SK-N-SH treated with all-trans-retinoic acid at 6 μM for 48 hours (cell line): ENCODE measurements at regions not wholly inside any gene's neighbourhood (a gene's known extent, or its start where the extent isn't known, plus 50 kb on each side); places are given as distances from the start of the nearest gene placed in this dataset.

Source experiments
- ATAC-seq: fragments of 200-7000 bp; cut with Tn5 transposase; 3 replicates; pipeline ENCODE4 v1.9.1; 2020; ENCODE audit warnings: mild to moderate bottlenecking, moderate library complexity
- BACH2 ChIP-seq: fragments of 250-450 bp; sonication (Bioruptor Pico); IDR thresholded peaks from 2 replicates; pipeline ENCODE4 v1.9.0; 2021; ENCODE audit warnings: mild to moderate bottlenecking, borderline replicate concordance
- CREB5 ChIP-seq: fragments of 250-450 bp; sonication (Bioruptor Pico); IDR thresholded peaks from 2 replicates; pipeline ENCODE4 v1.5.1; 2020; ENCODE audit warnings: low read depth, mild to moderate bottlenecking, moderate library complexity
- CSDC2 ChIP-seq: fragments of 250-450 bp; sonication (Bioruptor Pico); IDR thresholded peaks from 2 replicates; pipeline ENCODE4 v1.5.0; 2020; ENCODE audit warnings: mild to moderate bottlenecking, moderate library complexity
- CSRNP3 ChIP-seq: fragments of 250-450 bp; sonication (Bioruptor Pico); IDR thresholded peaks from 2 replicates; pipeline ENCODE4 v1.5.1; 2021; ENCODE audit warnings: mild to moderate bottlenecking, moderate library complexity
- ESRRG ChIP-seq: fragments of 250-450 bp; sonication (Bioruptor Pico); IDR thresholded peaks from 2 replicates; pipeline ENCODE4 v1.6.1; 2021; ENCODE audit warnings: mild to moderate bottlenecking
- ISL1 ChIP-seq: fragments of 250-450 bp; sonication (Bioruptor Pico); IDR thresholded peaks from 2 replicates; pipeline ENCODE4 v2.1.2; 2022; ENCODE audit warnings: mild to moderate bottlenecking, moderate library complexity
- OSR1 ChIP-seq: fragments of 250-450 bp; sonication (Bioruptor Pico); IDR thresholded peaks from 2 replicates; pipeline ENCODE4 v1.8.0; 2022; ENCODE audit warnings: moderate library complexity, mild to moderate bottlenecking, inconsistent platforms
- PATZ1 ChIP-seq: fragments of 250-450 bp; sonication (Bioruptor Pico); IDR thresholded peaks from 2 replicates; pipeline ENCODE4 v1.8.0; 2020; ENCODE audit warnings: mild to moderate bottlenecking, moderate library complexity, borderline replicate concordance
- POU6F1 ChIP-seq: fragments of 250-450 bp; sonication (Bioruptor Pico); IDR thresholded peaks from 2 replicates; pipeline ENCODE4 v1.8.0; 2021; ENCODE audit warnings: low read depth, mild to moderate bottlenecking, moderate library complexity, borderline replicate concordance
- PPARA ChIP-seq: fragments of 250-450 bp; sonication (Bioruptor Pico); IDR thresholded peaks from 2 replicates; pipeline ENCODE4 v1.5.0; 2020; ENCODE audit warnings: mild to moderate bottlenecking, borderline replicate concordance
- RARB ChIP-seq: fragments of 250-450 bp; sonication (Bioruptor Pico); IDR thresholded peaks from 2 replicates; pipeline ENCODE4 v1.8.0; 2021; ENCODE audit warnings: mild to moderate bottlenecking, moderate library complexity
- SNAI2 ChIP-seq: fragments of 250-450 bp; sonication (Bioruptor Pico); IDR thresholded peaks from 2 replicates; pipeline ENCODE4 v1.5.0; 2020; ENCODE audit warnings: mild to moderate bottlenecking, moderate library complexity
- TCF4 ChIP-seq: fragments of 250-450 bp; sonication (Bioruptor Pico); IDR thresholded peaks from 2 replicates; pipeline ENCODE4 v1.8.0; 2021; ENCODE audit warnings: mild to moderate bottlenecking, moderate library complexity, borderline replicate concordance
- TOX ChIP-seq: fragments of 250-450 bp; sonication (Bioruptor Pico); IDR thresholded peaks from 2 replicates; pipeline ENCODE4 v1.8.0; 2021; ENCODE audit warnings: mild to moderate bottlenecking, moderate library complexity, borderline replicate concordance
- TSHZ2 ChIP-seq: fragments of 250-450 bp; sonication (Bioruptor Pico); IDR thresholded peaks from 2 replicates; pipeline ENCODE4 v1.5.0; 2020; ENCODE audit warnings: mild to moderate bottlenecking, moderate library complexity
- ZC3H10 ChIP-seq: fragments of 250-450 bp; sonication (Bioruptor Pico); IDR thresholded peaks from 2 replicates; pipeline ENCODE4 v1.5.1; 2021; ENCODE audit warnings: mild to moderate bottlenecking, moderate library complexity
- ZFP3 ChIP-seq: fragments of 250-450 bp; sonication (Bioruptor Pico); IDR thresholded peaks from 2 replicates; pipeline ENCODE4 v1.5.0; 2020; ENCODE audit warnings: mild to moderate bottlenecking, moderate library complexity
- ZNF565 ChIP-seq: fragments of 450-650 bp; formaldehyde crosslinking; conservative IDR thresholded peaks from 2 replicates; pipeline ENCODE4 v1.5.0; 2020; ENCODE audit warnings: low read depth, mild to moderate bottlenecking, moderate library complexity
- ZNF70 ChIP-seq: fragments of 450-650 bp; formaldehyde crosslinking; IDR thresholded peaks from 2 replicates; pipeline ENCODE4 v1.5.0; 2020; ENCODE audit warnings: mild to moderate bottlenecking, moderate library complexity
- ZNF8 ChIP-seq: fragments of 450-650 bp; formaldehyde crosslinking; IDR thresholded peaks from 2 replicates; pipeline ENCODE4 v1.5.0; 2020; ENCODE audit warnings: mild to moderate bottlenecking, moderate library complexity

- no peak for ATAC-seq
- TF ChIP-seq ISL1 (CRISPR knock-in tag) (no peak), PPARA (no peak), TSHZ2 (CRISPR knock-in tag) (no peak), ZNF8 (CRISPR knock-in tag) (no peak), ZNF70 (CRISPR knock-in tag) (no peak), OSR1 (CRISPR knock-in tag) (no peak), TOX (CRISPR knock-in tag) (no peak), CSRNP3 (CRISPR knock-in tag) (no peak), PATZ1 (CRISPR knock-in tag) (no peak), TCF4 (CRISPR knock-in tag) (no peak), CREB5 (CRISPR knock-in tag) (no peak), ESRRG (CRISPR knock-in tag) (no peak), RARB (CRISPR knock-in tag) (no peak), BACH2 (CRISPR knock-in tag) (no peak)
- TF ChIP-seq, all 23 proteins: peak for 0
Observed at GRCh38 chr15:70225416-70225815, 127.7 kb upstream of the TLE3 start.

- ATAC-seq: peak; percentile 47; the same call in 2 of the 3 replicates
- TF ChIP-seq POU6F1 (no peak), ZFP3 (no peak), TSHZ2 (CRISPR knock-in tag) (no peak), TCF4 (CRISPR knock-in tag) (no peak), SNAI2 (CRISPR knock-in tag) (no peak), ESRRG (CRISPR knock-in tag) (no peak), ZNF70 (CRISPR knock-in tag) (no peak), CSDC2 (no peak), ZC3H10 (CRISPR knock-in tag) (no peak), CREB5 (CRISPR knock-in tag) (no peak), PATZ1 (CRISPR knock-in tag) (no peak), ZNF8 (CRISPR knock-in tag) (no peak), ZNF565 (no peak), OSR1 (CRISPR knock-in tag) (no peak), CSRNP3 (CRISPR knock-in tag) (no peak)
- TF ChIP-seq, all 23 proteins: peak for 0
Observed at GRCh38 chr15:70222606-70223005, 124.9 kb upstream of the TLE3 start.
